NCI-H748 (cell line): ENCODE measurements at regions not wholly inside any gene's neighbourhood (a gene's known extent, or its start where the extent isn't known, plus 50 kb on each side); places are given as distances from the start of the nearest gene placed in this dataset.
"Not testable (repeated sequence)": the region's sequence is repeated elsewhere in the genome, so short reads cannot be mapped to it uniquely, and the experiment has no call there.

Source experiments
- DNase-seq: peaks from one replicate; lab custom pipeline; 2025; ENCODE audit not compliant: unreplicated experiment; lab: John Stamatoyannopoulos, UW

DNA sequence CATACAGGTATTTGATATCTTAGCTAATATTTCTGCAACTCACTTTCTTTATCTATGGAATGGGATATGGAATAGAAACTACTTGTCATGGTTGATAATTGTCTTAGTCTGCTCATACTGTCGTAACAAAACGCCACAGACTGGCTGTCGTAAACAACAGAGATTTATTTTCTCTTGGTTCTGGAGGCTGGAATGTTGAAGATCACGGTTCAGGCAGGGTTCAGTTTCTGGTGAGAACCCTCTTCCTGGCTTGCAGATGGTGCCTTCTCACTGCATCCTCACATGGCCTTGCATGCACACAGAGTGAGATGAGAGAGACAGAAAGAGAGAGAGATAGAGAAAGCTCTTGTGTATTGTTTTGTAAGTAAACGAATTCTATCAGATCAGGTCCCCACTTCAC is 332.7 kb upstream of the MAGI2 start:
- DNase-seq, result no peak

DNA sequence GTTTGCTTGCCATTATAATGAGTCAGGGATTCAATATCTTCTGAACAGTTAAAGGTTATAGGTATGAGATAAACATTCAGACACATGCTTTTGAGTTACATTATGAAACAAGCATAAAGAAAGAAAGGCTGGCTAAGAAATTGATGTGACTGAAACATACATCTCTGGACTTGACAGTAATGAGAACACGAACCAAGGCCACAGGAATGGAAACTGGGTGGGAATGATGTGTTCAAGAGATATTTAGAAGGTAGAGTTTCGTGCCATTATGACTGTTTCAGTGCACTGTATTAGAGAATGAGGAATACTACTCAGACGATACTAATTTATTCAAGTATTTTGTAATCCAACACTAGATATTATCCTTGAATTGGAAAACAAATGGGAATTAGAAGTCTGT is 332.1 kb upstream of the MAGI2 start:
- no peak for DNase-seq

DNA sequence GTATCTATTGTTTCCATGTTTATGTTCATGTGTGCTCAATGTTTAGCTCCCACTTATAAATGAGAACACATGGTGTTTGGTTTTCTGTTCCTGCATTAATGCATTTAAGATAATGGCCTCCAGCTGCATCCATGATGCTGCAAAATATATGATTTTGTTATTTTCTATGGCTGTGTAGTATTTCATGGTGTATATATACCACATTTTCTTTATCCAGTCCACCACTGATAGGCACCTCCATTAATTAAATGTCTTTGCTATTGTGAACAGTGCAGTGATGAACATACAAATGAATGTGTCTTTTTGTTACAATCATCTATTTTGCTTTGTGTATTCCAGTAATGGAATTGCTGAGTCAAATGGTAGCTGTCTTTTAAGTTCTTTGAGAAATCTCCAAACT is 329.4 kb upstream of the MAGI2 start:
- peak; percentile 21 for DNase-seq

DNA sequence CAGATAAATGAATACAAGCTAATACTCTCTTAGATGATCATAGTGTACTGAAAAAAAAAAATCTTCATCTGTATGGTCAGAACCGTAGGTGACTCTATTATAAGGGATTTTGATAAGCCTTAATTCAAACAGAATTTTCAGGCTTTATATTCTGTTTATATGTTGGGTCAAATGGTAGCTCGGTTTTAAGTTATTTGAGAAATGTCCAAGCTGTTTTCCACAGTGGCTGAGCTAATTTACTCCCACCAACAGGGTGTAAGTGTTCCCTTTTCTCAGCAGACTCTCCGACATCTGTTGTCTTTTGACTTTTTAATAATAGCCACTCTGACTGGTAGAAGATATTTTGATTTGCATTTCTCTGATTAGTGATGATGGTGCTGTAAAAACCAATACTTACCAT is 328.8 kb upstream of the MAGI2 start:
- no peak for DNase-seq

DNA sequence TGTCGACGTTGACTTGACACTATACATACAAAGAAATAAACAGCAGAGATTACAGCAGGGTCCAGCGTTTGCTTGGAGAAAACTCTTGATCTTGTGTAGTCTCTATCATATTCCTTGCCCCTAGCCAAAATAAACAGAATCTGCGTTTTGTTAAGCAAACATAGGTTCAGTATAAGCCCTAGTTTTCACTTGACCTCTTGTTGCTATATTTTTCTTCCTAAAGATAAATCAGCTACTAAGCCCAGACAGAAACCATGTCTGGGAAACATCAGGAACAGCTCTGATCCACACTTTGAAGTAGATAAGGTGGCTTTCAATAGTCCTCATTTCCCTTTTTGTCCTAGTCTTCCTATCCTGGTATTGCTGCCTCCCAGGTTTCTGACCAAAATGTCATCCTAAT is 328.2 kb upstream of the MAGI2 start:
- peak; percentile 37 for DNase-seq

DNA sequence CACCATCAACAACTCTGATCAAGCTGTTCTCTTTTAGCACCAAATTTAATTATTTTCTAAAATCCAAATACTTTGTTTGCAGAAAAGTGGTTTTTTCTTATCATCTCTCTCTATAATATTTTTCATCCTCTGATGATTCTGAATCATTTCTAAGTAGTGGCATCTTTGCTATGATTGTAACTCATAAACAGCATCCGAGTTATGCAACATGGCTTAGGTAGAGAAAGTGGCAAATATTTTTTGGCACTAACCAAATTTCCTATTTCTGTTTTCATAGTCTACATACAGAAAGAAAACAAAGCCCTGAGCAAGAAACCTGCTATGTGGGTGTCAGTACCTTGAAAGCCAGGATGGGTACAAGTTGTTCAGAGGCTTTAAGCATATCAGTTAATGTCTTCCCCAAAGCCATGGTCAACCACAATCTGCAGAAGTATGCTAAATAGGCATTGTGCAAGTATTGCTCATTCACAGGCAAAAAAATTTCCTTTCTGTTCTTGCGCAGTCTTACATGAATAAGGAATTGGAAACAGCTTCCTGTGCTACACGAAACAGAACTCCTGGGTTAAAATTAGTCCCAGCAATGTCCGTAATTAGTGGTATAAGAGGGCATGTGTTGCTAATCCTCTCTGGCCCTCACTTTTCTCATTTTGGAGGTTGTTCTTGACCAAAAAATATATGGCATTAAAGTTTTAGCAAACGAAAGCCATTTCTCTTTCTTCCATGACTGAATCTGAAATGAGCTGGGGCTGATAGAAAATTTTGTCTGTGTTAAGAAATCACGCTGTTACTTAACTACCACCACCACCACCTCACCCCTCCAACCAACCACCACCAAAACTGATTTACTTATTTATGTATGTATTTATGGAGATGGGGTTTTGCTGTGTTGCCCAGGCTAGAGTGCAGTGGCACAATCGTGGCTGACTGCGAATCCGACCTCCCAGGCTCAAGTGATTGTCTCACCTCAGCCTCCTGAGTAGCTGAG is 325.6 kb upstream of the MAGI2 start:
- DNase-seq, result no peak

DNA sequence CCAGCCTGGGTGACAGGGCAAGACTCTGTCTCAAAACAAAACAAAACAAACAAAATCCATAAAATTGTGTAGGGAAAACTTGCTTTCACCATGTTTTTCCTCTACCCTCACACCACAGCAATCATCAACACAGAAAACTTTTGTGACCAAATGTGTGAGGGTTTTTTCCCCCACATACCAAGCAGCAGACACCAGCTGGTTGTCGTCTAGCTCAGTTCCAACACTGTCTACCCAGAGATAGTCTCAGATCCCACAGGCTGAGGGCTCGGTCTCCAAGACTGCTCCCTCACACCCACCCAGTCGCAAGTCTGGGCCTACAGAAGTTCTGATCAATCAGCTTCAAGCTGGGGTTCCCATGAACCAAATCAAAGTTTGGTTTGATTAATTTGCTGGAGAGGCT is 322.4 kb upstream of the MAGI2 start:
- no peak for DNase-seq

DNA sequence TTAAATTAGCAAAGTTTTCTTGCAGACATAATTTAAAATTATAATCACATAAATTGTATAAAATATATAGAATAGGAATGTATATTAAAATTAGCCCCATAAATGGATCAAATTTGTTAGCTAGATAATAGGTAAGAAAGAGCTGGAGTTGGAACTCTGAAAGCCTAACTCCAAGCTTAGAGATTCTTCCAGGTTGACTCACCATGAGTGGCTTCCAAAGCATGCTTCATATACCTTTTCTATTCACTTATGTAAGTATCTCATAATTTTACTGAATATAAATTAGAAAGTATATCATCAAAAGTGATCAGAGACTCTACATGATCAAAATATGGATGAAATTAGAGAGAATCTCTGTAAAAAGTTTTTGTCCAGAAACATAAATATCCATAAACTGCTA is 320.7 kb upstream of the MAGI2 start:
- no peak for DNase-seq

DNA sequence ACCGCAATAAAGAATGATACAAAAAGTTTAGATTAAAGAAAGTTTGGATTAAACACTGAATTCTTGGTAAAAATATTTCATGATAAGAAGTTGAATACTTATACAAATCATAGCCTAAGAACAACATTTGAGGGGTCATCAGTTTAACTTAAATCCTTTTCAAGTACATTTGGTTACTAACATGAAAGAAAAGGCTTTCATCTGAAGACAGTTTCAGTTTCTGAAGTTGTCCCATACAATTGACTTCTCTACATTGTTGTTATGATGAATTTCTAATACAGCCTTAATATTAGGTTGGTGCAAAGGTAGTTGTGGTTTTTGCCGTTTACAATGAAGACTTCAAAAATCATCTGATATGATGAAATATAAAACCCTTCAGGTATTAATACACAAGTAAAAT is 317.5 kb upstream of the MAGI2 start:
- DNase-seq, result no peak

DNA sequence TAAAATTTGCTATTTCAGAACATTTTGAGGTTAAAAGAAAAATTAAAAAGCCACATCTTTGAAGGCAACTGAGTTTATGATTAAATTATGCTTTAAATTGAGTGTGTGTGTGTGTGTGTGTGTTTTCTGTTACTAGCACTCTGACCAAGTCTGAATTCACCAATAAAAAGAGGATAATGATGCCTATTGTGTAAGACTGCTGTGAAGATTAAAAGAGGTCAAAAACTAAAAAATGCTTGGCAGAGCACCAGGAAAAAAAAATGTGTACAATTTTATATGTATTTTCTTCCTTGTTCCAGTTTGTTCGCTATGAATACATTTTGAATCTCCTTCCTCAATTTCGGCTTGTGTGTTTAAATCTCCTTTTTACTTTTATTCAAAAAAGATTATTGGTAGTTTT is 316.6 kb upstream of the MAGI2 start:
- peak; percentile 16 for DNase-seq

DNA sequence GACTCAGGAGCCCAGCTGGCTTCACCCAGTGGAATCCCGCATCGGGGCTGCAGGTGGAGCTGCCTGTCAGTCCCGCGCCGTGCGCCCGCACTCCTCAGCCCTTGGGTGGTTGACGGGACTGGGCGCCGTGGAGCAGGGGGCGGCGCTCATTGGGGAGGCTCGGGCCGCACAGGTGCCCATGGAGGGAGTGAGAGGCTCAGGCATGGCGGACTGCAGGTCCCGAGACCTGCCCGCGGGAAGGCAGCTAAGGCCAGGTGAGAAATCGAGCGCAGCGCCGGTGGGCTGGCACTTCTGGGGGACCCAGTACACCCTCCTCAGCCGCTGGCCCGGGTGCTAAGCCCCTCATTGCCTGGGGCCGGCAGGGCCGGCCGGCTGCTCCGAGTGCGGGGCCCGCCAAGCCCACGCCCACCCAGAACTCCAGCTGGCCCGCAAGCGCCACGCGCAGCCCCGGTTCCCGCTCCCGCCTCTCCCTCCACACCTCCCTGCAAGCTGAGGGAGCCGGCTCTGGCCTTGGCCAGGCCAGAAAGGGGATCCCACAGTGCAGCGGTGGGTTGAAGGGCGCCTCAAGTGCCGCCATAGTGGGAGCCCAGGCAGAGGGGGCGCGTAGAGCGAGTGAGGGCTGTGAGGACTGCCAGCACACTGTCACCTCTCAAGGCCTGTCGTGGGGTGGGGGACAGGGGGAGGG is 314.6 kb upstream of the MAGI2 start:
- DNase-seq, result not testable (repeated sequence)

DNA sequence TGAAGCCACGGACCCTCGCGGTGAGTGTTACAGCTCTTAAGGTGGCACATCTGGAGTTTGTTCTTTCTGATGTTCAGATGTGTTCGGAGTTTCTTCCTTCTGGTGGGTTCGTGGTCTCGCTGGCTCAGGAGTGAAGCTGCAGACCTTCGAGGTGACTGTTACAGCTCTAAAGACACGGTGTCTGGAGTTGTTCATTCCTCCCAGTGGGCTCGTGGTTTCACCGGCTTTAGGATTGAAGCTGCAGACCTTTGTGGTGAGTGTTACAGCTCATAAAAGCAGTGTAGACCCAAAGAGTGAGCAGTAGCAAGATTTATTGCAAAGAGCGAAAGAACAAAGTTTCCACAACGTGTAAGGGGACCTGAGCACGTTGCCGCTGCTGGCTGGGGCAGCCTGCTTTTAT is 313.7 kb upstream of the MAGI2 start:
- DNase-seq, result not testable (repeated sequence)

DNA sequence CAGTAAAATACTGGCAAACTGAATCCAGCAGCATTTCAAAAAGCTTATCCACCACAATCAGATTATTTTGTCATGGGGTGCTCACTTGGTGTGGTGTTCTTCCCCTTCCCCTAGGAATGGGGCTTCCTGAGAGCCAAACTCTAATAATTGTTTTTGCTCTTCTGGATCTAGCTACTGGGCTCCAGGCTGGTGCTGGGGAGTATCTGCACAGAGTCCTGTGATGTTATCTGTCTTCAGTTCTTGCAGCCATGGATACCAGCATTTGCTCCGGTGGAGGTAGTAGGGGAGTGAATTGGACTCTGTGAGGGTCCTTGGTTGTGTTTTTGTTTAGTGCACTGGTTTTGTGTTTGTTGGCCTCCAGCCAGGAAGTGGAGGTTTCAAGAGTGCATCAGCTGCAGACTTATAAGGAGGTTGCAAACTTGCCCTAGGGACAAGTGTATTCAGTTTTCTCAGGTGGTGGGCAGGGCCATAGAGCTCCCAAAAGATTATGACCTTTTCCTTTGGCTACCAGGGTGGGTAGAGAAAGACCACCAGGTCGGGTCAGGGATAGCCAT is 308.5 kb upstream of the MAGI2 start:
- DNase-seq, result peak; percentile 11

DNA sequence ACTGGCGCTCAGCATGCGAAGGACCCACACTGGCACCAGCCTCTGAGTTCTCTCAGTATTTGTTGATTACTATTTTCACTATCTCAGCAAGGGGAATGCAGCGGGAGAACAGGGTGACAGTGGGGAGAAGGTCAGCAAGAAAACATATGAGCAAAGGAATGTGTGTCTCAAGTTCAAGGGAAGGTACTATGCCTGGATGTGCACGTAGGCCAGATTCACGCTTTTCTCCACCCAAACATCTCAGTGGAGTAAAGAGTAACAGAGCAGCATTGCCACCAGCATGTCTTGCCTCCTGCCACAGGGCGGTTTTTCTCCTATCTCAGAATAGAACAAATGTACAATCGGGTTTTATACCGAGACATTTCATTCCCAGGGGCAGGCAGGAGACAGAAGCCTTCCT is 297.5 kb upstream of the MAGI2 start:
- DNase-seq, result not testable (repeated sequence)

DNA sequence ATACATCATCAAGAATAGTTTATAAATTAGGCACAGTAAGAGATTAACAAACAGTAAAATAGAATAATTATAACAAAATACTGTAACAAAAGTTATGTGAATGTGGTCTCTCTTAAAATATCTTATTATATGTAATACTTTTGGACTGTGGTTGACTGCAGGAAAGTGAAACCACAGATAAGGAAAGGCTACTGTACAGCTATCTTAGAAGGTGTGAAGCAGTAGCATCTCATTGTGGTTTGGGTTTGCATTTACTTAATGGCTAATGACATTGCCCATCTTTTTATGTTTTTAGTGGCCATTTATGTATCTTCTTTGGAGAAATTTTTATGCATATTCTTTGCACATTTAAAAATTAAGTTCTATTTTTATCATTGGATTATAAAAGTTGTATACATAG is 296.4 kb upstream of the MAGI2 start:
- DNase-seq, result no peak

DNA sequence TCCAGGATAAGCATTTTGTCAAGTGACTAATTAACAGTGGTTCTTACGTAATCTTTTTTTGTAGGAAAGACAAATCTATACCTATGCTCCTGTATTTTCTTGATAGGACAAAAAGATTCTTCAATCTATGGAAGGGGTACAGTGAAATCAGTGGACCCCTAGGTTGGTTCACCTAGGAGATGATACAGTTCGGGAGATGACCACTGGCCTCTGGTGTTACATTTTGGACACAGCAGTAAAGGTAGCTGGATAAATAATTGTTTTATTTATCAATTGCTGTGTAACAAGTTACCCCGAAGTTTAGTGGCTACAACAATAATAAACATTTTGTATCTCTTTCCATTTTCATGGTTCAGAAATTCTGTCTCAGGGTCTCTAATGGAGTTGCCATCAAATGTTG is 288.2 kb upstream of the MAGI2 start:
- DNase-seq, result no peak

DNA sequence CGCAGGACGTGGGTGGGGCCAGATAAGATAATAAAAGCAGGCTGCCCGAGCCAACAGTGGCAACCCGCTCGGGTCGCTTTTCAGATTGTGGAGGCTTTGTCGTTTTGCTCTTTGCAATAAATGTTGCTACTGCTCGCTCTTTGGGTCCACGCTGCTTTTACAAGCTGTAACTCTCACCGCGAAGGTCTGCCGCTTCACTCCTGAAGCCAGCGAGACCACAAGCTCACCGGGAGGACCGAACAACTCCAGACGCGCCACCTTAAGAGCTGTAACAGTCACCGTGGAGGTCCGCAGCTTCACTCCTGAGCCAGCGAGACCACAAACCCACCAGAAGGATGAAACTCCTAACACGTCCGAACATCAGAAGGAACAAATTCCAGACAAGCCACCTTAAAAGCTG is 286.6 kb upstream of the MAGI2 start:
- no peak for DNase-seq

DNA sequence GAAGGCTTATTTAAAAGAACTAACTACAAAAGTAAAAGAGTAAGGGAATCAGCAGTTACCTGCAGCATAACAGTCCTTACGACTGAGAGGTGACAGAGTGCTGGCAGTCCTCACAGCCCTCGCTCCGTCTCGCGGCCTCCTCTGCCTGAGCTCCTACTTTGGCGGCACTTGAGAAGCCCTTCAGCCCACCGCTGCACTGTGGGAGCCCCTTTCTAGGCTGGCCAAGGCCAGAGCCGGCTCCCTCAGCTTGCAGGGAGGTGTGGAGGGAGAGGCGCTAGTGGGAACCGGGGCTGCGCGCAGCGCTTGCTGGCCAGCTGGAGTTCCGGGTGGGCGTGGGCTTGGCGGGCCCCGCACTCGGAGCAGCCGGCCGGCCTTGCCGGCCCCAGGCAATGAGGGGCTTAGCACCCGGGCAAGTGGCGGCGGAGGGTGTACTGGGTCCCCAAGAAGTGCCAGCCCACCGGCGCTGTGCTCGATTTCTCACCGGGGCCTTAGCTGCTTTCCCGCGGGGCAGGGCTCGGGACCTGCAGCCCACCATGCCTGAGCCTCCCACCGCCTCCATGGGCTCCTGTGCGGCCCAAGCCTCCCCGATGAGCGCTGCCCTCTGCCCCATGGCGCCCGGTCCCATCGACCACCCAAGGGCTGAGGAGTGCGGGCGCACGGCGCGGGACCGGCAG is 285.7 kb upstream of the MAGI2 start:
- not testable (repeated sequence) for DNase-seq

DNA sequence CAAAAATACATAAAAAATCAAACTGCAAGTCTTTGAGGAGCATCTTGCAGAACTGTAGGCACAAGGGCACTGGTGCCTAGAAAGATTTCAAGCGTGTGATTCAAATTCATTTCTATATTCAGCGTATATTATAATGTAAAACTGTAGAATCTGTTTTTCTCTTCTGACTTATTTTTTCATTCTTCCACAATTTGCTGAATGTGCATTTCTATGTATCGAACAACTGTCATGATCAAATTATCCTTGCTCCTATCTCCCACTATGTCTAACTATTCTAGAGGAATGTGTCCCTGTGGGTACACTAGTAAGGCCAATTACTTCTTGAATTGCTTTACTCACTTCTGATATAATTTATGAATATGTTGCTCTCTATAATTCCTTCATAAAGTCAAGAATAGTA is 283.0 kb upstream of the MAGI2 start:
- DNase-seq, result no peak

DNA sequence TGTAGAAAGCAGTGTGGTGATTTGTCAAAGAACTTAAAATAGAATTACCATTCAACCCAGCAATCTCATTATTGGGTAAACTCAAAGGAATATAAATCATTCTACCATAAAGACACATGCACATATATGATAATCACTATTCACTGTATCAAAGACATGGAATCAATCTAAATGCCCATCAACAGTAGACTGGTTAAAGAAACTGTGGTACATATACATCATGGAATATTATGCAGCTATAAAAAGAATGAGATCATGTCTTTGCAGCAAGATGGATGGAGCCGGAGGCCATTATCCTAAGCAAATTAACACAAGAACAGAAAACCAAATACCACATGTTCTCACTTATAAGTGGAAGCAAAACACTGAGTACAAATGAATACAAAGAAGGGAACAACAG is 281.5 kb upstream of the MAGI2 start:
- no peak for DNase-seq

DNA sequence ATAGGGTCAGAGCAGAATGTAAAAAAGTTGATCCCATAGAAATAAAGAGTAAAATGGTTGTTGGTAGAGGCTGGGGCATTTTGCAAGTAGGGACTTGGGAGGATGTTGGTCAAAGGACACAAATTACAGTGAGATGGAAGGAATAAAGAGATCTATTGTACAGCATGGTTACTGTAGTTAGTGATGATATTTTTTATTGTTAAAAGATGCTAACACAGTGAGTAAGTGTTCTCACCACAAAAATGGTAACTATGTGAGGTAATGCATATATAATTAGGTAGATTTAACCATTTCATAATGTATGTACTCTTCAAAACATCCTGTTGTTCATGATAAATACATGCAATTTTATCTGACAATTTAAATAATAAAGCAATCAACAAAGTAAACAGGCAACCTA is 280.7 kb upstream of the MAGI2 start:
- no peak for DNase-seq

DNA sequence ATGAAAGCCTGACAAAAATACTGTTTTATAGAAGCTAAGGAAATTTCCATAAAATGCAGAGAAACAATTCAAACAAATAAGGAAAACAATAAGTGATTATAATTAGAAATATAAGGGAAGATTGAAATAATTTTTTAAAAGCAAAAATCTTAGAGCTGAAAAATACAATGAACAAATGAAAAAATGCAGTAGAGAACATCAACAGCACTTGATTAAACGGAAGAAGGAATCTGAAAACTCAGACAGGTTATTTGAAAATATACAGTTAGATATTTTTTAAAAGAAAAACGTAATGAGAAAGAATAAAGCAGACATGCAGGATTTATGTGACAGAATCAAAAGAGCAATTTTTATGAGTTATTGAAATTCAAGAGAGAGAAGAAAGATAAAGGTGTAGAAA is 279.1 kb upstream of the MAGI2 start:
- no peak for DNase-seq
